Tibial nerve (tissue), 4 donors: ENCODE measurements at regions not wholly inside any gene's neighbourhood (a gene's known extent, or its start where the extent isn't known, plus 50 kb on each side); places are given as distances from the start of the nearest gene placed in this dataset.

Experiments
- DNase-seq, 2 donors: peaks; one replicate each; pipeline ENCODE4 v3.0.0-alpha.2; 2019; ENCODE audit warnings: low spot score in 2 of 2
- H3K27ac ChIP-seq, 4 donors: fragments of 200-600 bp; sonication (generic) in 3 of 4; one replicate each; pipeline ENCODE4 v1.5.1; 2017 to 2019; ENCODE audit warnings: mild to moderate bottlenecking in 1 of 4
- H3K27me3 ChIP-seq, 2 donors: fragments of 200-600 bp; sonication (generic) in 1 of 2; one replicate each; pipeline versions ENCODE4 v1.5.1 to v1.6.0; 2017 to 2019
- H3K36me3 ChIP-seq, 3 donors: fragments of 200-600 bp; sonication (generic); one replicate each; pipeline ENCODE4 v1.5.1; 2018 to 2019
- H3K4me1 ChIP-seq, 4 donors: fragments of 200-600 bp; sonication (generic) in 3 of 4; one replicate each; pipeline ENCODE4 v1.5.1; 2017 to 2019
- H3K4me3 ChIP-seq, 4 donors: fragments of 200-600 bp; sonication (generic) in 3 of 4; one replicate each; pipeline ENCODE4 v1.5.1; 2017 to 2019; ENCODE audit warnings: mild to moderate bottlenecking in 1 of 4, moderate library complexity in 1 of 4
- H3K9me3 ChIP-seq, 4 donors: fragments of 200-600 bp; sonication (generic) in 3 of 4; one replicate each; pipeline ENCODE4 v1.5.1; 2017 to 2019
- CTCF ChIP-seq, 5 experiments: fragments of 200-600 bp in 3 of 5; fragments of 450-650 bp in 2 of 5; sonication (generic) in 3 of 5; IDR thresholded peaks; one replicate each; pipeline ENCODE4 v1.5.1; 2016 to 2019; ENCODE audit warnings: antibody characterized with exemption in 5 of 5, mild to moderate bottlenecking in 3 of 5, moderate library complexity in 2 of 5
- EP300 ChIP-seq, 2 donors: sonication (generic); formaldehyde crosslinking; IDR thresholded peaks; one replicate each; pipeline ENCODE4 v1.6.1; 2017; ENCODE audit warnings: antibody characterized with exemption in 2 of 2, mild to moderate bottlenecking in 1 of 2
- POLR2A ChIP-seq, 2 donors: fragments of 450-650 bp; IDR thresholded peaks; one replicate each; pipeline ENCODE4 v1.6.1; 2017; ENCODE audit warnings: antibody characterized with exemption in 2 of 2, mild to moderate bottlenecking in 2 of 2, moderate library complexity in 2 of 2
- WGBS, 2 donors: methylation state at CpG; one replicate each; pipeline ENCODE4 v1.1.5; 2018; 5-methylcytosine and 5-hydroxymethylcytosine counted together

- Histone ChIP-seq H3K36me3 (no peaks in the 10 kb centered on the region), H3K27me3 (no peaks in the 10 kb centered on the region), H3K27ac (no peak overlapping the region), H3K4me3 (no peak overlapping the region), H3K4me1 (no peaks in the 10 kb centered on the region), H3K9me3 (peaks cover 0 to 8% (median 0%) of the 10 kb centered on the region in 4 donors)
- WGBS, 2 donors, result 79 to 90% methylated on average over 1 of the region's 1 CpG
- TF ChIP-seq EP300 (IDR thresholded peaks at IDR 0.05) (no peak), CTCF (IDR thresholded peaks at IDR 0.05) (no peak), POLR2A (IDR thresholded peaks at IDR 0.05) (no peak)
- DNase-seq, result no peak
Measured at GRCh38 chr12:68387338-68387737, 55.2 kb upstream of the MDM1 start.

- whole genome bisulfite sequencing, 2 donors, result 89 to 100% methylated on average over 1 of the region's 1 CpG
- no peak for DNase-seq
- no peaks in the 10 kb centered on the region for H3K36me3 ChIP-seq
- H3K4me1 ChIP-seq, result no peaks in the 10 kb centered on the region
- H3K4me3 ChIP-seq, result no peak overlapping the region
- H3K9me3 ChIP-seq, result peaks cover 0 to 8% (median 0%) of the 10 kb centered on the region in 4 donors
- TF ChIP-seq CTCF (IDR thresholded peaks at IDR 0.05) (no peak), EP300 (IDR thresholded peaks at IDR 0.05) (no peak), POLR2A (IDR thresholded peaks at IDR 0.05) (no peak)
- no peaks in the 10 kb centered on the region for H3K27me3 ChIP-seq
- no peak overlapping the region for H3K27ac ChIP-seq
Measured at GRCh38 chr12:68389305-68389704, 57.1 kb upstream of the MDM1 start.

- H3K27me3 ChIP-seq, result no peaks in the 10 kb centered on the region
- peaks cover 0 to 8% (median 0%) of the 10 kb centered on the region in 4 donors for H3K9me3 ChIP-seq
- 91 to 93% methylated on average over 3 of the region's 3 CpGs for WGBS, 2 donors
- no peak overlapping the region for H3K27ac ChIP-seq
- H3K4me1 ChIP-seq, result no peaks in the 10 kb centered on the region
- DNase-seq, result no peak
- no peaks in the 10 kb centered on the region for H3K36me3 ChIP-seq
- H3K4me3 ChIP-seq, result no peak overlapping the region
- TF ChIP-seq EP300 (IDR thresholded peaks at IDR 0.05) (no peak), POLR2A (IDR thresholded peaks at IDR 0.05) (no peak), CTCF (IDR thresholded peaks at IDR 0.05) (no peak)
Measured at GRCh38 chr12:68391937-68392336, 59.8 kb upstream of the MDM1 start.

DNA sequence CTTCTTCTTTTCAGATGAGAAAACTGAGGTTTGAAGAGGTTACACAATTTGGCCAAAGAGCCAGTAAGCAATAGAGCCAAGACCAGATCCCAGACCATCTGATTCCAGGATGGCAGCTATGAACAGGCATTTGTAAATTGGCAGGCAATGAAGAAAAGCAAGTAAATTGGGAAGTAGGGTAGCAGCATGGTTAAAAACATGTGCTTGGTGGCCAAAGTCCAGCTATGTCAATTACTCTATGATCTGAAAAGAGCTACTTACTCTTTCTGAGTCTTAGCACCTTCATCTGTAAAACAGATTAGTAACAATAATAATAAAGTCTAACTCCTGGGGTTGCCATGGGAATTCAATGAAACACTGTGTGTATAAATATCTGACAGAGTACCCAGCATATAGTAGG is 60.2 kb upstream of the MDM1 start:
- Histone ChIP-seq H3K4me3 (no peak overlapping the region), H3K27me3 (no peaks in the 10 kb centered on the region), H3K9me3 (peaks cover 0 to 8% (median 0%) of the 10 kb centered on the region in 4 donors), H3K36me3 (no peaks in the 10 kb centered on the region), H3K4me1 (no peaks in the 10 kb centered on the region), H3K27ac (no peak overlapping the region)
- TF ChIP-seq POLR2A (IDR thresholded peaks at IDR 0.05) (no peak), EP300 (IDR thresholded peaks at IDR 0.05) (no peak), CTCF (IDR thresholded peaks at IDR 0.05) (no peak)
- DNase-seq, result no peak

DNA sequence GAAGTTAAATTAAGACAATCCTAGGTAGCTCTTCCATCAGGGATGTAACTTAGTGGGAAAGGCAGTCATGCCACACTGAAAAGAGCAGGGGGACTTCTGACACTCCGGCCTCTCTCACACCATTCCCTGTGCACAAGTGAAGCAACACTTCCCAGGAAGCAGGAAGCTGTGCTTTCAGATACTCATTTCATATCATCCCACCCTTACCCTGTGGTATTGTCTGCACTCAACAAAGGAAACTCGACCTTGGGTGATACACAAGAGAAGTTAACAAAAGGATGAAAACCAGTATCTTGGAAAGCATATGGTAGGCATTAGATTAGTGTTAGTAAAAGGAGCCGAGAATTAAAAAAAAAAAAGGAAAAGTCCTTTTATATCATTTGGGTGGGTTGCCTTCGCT is 61.3 kb upstream of the MDM1 start:
- no peak for TF ChIP-seq POLR2A (IDR thresholded peaks at IDR 0.05)
- TF ChIP-seq EP300 (IDR thresholded peaks at IDR 0.05), result no peak
- no peak for TF ChIP-seq CTCF (IDR thresholded peaks at IDR 0.05)
- no peak for DNase-seq
- Histone ChIP-seq H3K27me3 (no peaks in the 10 kb centered on the region), H3K4me3 (no peak overlapping the region), H3K36me3 (no peaks in the 10 kb centered on the region), H3K9me3 (peaks cover 0 to 8% (median 0%) of the 10 kb centered on the region in 4 donors), H3K4me1 (no peaks in the 10 kb centered on the region), H3K27ac (no peak overlapping the region)
- WGBS, 2 donors, result 70 to 71% methylated on average over 4 of the region's 4 CpGs
